ENCODE measurements at regions not wholly inside any gene's neighbourhood (a gene's known extent, or its start where the extent isn't known, plus 50 kb on each side); places are given as distances from the start of the nearest gene placed in this dataset.

DNA sequence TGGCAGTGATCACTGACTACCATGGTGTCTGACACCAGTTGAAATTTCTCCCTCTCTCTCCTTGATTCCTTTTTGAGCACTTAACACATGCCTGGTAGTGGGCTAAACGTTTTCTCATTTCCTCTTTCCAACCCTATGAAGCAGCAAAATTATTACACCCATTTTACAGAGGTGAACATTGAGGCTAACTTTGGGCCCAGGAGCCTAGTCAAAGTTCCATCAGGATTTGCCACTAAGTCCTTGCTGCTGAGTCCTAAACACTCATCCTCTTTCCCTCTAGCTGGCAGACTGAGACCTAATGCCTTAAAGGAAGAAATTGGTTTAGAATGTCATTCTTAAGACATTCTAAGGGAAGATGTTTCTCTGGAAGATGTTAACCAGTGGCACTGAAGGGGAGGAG, 74.7 kb upstream of the IRX3 start:
- TF ChIP-seq CEBPB (IDR thresholded peaks at IDR 0.05) (no peak), EP300 (IDR thresholded peaks at IDR 0.05; ENCODE audit: borderline replicate concordance) (no peak), CREB1 (IDR thresholded peaks at IDR 0.05; ENCODE audit: low read depth) (no peak), TEAD4 (IDR thresholded peaks at IDR 0.05) (no peak), YY1 (IDR thresholded peaks at IDR 0.05; ENCODE audit: low read depth) (no peak), NFIC (IDR thresholded peaks at IDR 0.05) (no peak), RAD21 (IDR thresholded peaks at IDR 0.05; ENCODE audit: low read depth) (no peak), TAF1 (IDR thresholded peaks at IDR 0.05; ENCODE audit: low read depth) (no peak), MAX (IDR thresholded peaks at IDR 0.05) (no peak)
- TF ChIP-seq, protein P1, sequence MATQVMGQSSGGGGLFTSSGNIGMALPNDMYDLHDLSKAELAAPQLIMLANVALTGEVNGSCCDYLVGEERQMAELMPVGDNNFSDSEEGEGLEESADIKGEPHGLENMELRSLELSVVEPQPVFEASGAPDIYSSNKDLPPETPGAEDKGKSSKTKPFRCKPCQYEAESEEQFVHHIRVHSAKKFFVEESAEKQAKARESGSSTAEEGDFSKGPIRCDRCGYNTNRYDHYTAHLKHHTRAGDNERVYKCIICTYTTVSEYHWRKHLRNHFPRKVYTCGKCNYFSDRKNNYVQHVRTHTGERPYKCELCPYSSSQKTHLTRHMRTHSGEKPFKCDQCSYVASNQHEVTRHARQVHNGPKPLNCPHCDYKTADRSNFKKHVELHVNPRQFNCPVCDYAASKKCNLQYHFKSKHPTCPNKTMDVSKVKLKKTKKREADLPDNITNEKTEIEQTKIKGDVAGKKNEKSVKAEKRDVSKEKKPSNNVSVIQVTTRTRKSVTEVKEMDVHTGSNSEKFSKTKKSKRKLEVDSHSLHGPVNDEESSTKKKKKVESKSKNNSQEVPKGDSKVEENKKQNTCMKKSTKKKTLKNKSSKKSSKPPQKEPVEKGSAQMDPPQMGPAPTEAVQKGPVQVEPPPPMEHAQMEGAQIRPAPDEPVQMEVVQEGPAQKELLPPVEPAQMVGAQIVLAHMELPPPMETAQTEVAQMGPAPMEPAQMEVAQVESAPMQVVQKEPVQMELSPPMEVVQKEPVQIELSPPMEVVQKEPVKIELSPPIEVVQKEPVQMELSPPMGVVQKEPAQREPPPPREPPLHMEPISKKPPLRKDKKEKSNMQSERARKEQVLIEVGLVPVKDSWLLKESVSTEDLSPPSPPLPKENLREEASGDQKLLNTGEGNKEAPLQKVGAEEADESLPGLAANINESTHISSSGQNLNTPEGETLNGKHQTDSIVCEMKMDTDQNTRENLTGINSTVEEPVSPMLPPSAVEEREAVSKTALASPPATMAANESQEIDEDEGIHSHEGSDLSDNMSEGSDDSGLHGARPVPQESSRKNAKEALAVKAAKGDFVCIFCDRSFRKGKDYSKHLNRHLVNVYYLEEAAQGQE (IDR thresholded peaks at IDR 0.05; ENCODE audit: low read depth): no peak
